ENCODE measurements at regions not wholly inside any gene's neighbourhood (a gene's known extent, or its start where the extent isn't known, plus 50 kb on each side); places are given as distances from the start of the nearest gene placed in this dataset.

GRCh38 chr18:45254709-45255082 is 360.6 kb upstream of the SLC14A2 start:
- Histone ChIP-seq H3K4me1 (peaks cover 6% of the 10 kb centered on the region), H3K4me3 (no peak overlapping the region), H3K36me3 (ENCODE audit: insufficient read depth in 1 of 2, low read depth in 1 of 2) (no peaks in the 10 kb centered on the region), H3K27me3 (ENCODE audit: insufficient read depth in 3 of 3, low read length in 2 of 3) (no peaks in the 10 kb centered on the region), H3K9me3 (no peaks in the 10 kb centered on the region), H3K27ac (peak overlapping the region; percentile 44)
- 70 to 79% (median 72%) methylated on average over 6 of the region's 6 CpGs for WGBS, 3 donors
- TF ChIP-seq CTCF (IDR thresholded peaks at IDR 0.05) = no peak
- DNase-seq (peak; percentile 71 to 87), ATAC-seq (peak; percentile 52 to 74 (median 59))
- intact Hi-C loops (cut with DNase I) = no loop called here

- Histone ChIP-seq H3K36me3 (ENCODE audit: insufficient read depth in 1 of 2, low read depth in 1 of 2) (no peaks in the 10 kb centered on the region), H3K4me1 (peaks cover 6% of the 10 kb centered on the region), H3K9me3 (no peaks in the 10 kb centered on the region), H3K27ac (peak overlapping the region; percentile 44), H3K27me3 (ENCODE audit: insufficient read depth in 3 of 3, low read length in 2 of 3) (no peaks in the 10 kb centered on the region), H3K4me3 (no peak overlapping the region)
- no peak for TF ChIP-seq CTCF (IDR thresholded peaks at IDR 0.05)
- DNase-seq = no peak
- 44 to 50% (median 49%) methylated on average over 6 of the region's 6 CpGs for WGBS, 3 donors
- peak; percentile 54 to 81 (median 67) for ATAC-seq
- intact Hi-C loops (cut with DNase I) = no loop called here
Measured at GRCh38 chr18:45255197-45255890, 359.9 kb upstream of the SLC14A2 start.

GRCh38 chr18:45260125-45260524 is 355.2 kb upstream of the SLC14A2 start:
- no peak for ATAC-seq
- H3K27me3 ChIP-seq (ENCODE audit: insufficient read depth in 3 of 3, low read length in 2 of 3) = no peaks in the 10 kb centered on the region
- H3K9me3 ChIP-seq = no peaks in the 10 kb centered on the region
- H3K36me3 ChIP-seq (ENCODE audit: insufficient read depth in 1 of 2, low read depth in 1 of 2) = no peaks in the 10 kb centered on the region
- WGBS, 3 donors = 85 to 97% (median 89%) methylated on average over 1 of the region's 1 CpG
- DNase-seq = no peak
- H3K4me1 ChIP-seq = peaks cover 4% of the 10 kb centered on the region
- TF ChIP-seq CTCF (IDR thresholded peaks at IDR 0.05) = no peak
- no peak overlapping the region for H3K27ac ChIP-seq
- intact Hi-C loops (cut with DNase I) = no loop called here
- no peak overlapping the region for H3K4me3 ChIP-seq

- TF ChIP-seq CTCF (IDR thresholded peaks at IDR 0.05) = no peak
- ATAC-seq (no peak), DNase-seq (no peak)
- Histone ChIP-seq H3K27ac (no peak overlapping the region), H3K27me3 (ENCODE audit: insufficient read depth in 3 of 3, low read length in 2 of 3) (no peaks in the 10 kb centered on the region), H3K36me3 (ENCODE audit: insufficient read depth in 1 of 2, low read depth in 1 of 2) (no peaks in the 10 kb centered on the region), H3K9me3 (no peaks in the 10 kb centered on the region), H3K4me3 (no peak overlapping the region), H3K4me1 (no peaks in the 10 kb centered on the region)
- intact Hi-C loops (cut with DNase I) = no loop called here
- WGBS, 3 donors = 79 to 91% (median 83%) methylated on average over 3 of the region's 3 CpGs
Measured at GRCh38 chr18:45266023-45266422, 349.3 kb upstream of the SLC14A2 start.

GRCh38 chr18:45267622-45268021 is 347.7 kb upstream of the SLC14A2 start:
- Histone ChIP-seq H3K27ac (no peak overlapping the region), H3K27me3 (ENCODE audit: insufficient read depth in 3 of 3, low read length in 2 of 3) (no peaks in the 10 kb centered on the region), H3K4me3 (no peak overlapping the region), H3K36me3 (ENCODE audit: insufficient read depth in 1 of 2, low read depth in 1 of 2) (no peaks in the 10 kb centered on the region), H3K4me1 (no peaks in the 10 kb centered on the region), H3K9me3 (peaks cover 9% of the 10 kb centered on the region)
- 78 to 91% (median 86%) methylated on average over 1 of the region's 1 CpG for WGBS, 3 donors
- ATAC-seq (no peak), DNase-seq (no peak)
- TF ChIP-seq CTCF (IDR thresholded peaks at IDR 0.05) = no peak
- intact Hi-C loops (cut with DNase I) = no loop called here
